Right ventricle myocardium superior (tissue), 1 donor: ENCODE measurements at regions not wholly inside any gene's neighbourhood (a gene's known extent, or its start where the extent isn't known, plus 50 kb on each side); places are given as distances from the start of the nearest gene placed in this dataset.
A peak's percentile ranks its signal among the peaks of the same experiment; 100 is the strongest.

Experiments used
- ATAC-seq: fragments of 200-7000 bp; cut with Tn5 transposase; one replicate; pipeline ENCODE4 v1.9.1; 2020; ENCODE audit warnings: mild to moderate bottlenecking; ENCODE audit not compliant: poor library complexity
- DNase-seq: peaks from one replicate; pipeline ENCODE4 v3.0.0-alpha.2; 2020
- intact Hi-C: fragments of 100-400 bp; cut with DNase I; formaldehyde crosslinking; loops from one replicate; pipeline ENCODE4 v1.11.2; 2022
- donor health status: DM: no; HTN: yes; CAD: no; lungs with severe emphysema.

- ATAC-seq (no peak), DNase-seq (no peak)
- intact Hi-C loops = no loop called here
These were observed 512.8 kb downstream of the INSC start for GRCh38 chr11:15627560-15627959.

GRCh38 chr11:15629690-15630321 is 515.1 kb downstream of the INSC start:
- no peak for ATAC-seq
- intact Hi-C loops = no loop called here

GRCh38 chr11:15630896-15631295 is 516.2 kb downstream of the INSC start:
- DNase-seq (no peak), ATAC-seq (no peak)
- intact Hi-C loops = no loop called here

More at GRCh38 chr11:15629690-15630321, 515.1 kb downstream of the INSC start:
- DNase-seq = peak; percentile 52

DNA sequence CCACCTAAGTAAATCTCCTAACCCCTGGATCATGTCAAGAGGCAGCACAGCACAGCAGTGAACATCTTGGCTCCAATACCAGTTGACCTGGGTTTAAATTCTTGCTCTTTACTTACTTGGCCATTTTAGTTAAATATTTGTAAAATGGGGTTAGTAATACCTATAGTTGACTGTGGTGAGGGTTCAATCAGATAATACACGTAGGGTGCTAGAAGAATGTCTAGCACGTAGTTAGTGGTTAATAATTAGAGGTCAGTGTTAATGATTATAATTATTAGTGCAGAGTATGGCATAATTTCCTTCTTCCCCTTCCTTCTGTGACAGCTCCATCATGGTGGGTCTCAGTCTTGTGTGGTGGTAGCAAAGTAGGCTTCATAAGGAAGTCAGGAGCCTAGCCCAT is 520.8 kb downstream of the INSC start:
- intact Hi-C loops = no loop called here
- no peak for ATAC-seq
- no peak for DNase-seq

GRCh38 chr11:15636521-15637089 is 521.9 kb downstream of the INSC start:
- intact Hi-C loops = no loop called here
- DNase-seq (no peak), ATAC-seq (no peak)

GRCh38 chr11:15638386-15638787 is 523.7 kb downstream of the INSC start:
- intact Hi-C loops = no loop called here
- no peak for DNase-seq

DNA sequence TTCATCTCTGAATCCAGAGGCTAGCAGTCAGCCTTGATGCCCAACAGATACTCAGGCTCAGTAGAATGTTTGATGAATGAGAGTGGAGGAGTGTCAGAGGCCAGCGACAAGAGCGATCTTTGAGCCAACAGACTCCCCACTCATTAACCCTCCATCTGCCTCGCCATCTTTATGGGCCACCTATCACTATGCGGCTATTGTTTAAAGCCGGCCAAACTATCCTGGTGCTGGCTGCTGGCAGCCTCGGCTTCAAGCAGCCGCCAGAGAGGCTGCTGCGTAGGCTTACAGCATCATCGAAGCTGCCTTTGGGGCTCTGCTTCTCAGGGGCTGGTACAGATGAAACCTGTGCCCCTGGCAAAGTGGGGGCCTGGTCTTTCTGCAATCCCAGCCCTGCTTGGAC is 525.6 kb downstream of the INSC start:
- DNase-seq (no peak), ATAC-seq (no peak)
- intact Hi-C loops = loop anchor here (10.0 kb wide), 1 partner anchor 974 kb away; no protein-coding TSS in a partner anchor

More at GRCh38 chr11:15638386-15638787, 523.7 kb downstream of the INSC start:
- ATAC-seq = peak; percentile 46

- intact Hi-C loops = loop anchor here (10.0 kb wide), 1 partner anchor 973 kb away; no protein-coding TSS in a partner anchor
- no peak for DNase-seq
- ATAC-seq = no peak
These were observed 526.7 kb downstream of the INSC start for GRCh38 chr11:15641271-15642045.

DNA sequence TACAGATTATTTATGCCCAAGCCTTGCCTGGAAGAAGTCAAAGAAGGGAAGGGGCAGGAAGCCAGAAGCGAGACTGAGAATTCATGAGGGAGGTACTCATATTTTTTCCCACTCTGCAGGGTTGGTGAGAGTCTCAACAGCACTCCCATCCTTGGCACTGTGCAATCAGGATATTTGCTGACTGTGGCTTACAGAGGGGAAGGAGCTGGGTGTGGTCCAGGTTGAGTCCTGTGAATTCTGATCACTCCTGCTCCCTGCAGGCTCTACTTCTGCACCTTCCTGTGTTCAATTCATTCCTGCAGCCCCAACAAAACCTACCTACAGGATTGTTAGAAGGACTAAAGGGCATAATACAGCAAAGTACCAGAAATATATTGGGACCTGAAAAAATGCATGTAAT is 530.5 kb downstream of the INSC start:
- intact Hi-C loops = loop anchor here (10.0 kb wide), 1 partner anchor 970 kb away; no protein-coding TSS in a partner anchor
- no peak for DNase-seq

DNA sequence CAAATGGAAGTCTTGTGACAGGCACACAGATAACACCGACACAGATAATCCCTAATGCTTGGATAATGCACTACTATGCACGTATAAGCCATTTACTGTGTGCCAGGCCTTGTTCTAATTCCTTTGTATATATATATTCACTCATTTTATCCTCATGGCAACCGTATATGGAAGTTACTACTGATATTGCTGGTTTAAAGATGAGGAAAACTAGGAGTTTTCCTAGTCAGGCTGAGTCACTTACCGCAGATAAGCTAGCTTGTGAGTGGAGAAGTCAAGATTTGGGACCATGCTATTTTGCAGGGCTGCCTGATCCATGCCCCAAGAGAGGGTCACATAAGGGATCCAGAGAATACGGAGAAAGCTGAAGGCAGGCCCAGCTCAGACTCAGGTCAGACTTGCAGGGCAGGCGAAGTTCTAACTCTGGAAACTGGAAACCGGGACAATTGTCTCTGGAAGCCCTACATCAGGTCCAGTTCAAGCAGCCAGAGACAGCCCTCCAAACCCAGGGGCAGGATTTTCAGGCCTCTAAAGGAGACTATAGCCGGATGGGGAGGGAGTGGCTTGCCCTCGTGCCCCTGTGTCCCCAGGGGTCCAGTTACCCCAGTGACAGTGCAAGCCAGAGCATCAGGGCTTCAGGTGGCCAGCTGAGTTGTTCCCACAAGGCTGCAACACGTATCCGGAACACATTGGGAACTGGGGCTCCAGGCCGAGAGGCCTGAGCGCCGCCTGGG is 534.8 kb downstream of the INSC start:
- intact Hi-C loops = loop anchor here (10.0 kb wide), 3 partner anchors 165 to 965 kb away; no protein-coding TSS in a partner anchor
- no peak for ATAC-seq
- DNase-seq = no peak

More for the DNA sequence above, 530.5 kb downstream of the INSC start:
- no peak for ATAC-seq

DNA sequence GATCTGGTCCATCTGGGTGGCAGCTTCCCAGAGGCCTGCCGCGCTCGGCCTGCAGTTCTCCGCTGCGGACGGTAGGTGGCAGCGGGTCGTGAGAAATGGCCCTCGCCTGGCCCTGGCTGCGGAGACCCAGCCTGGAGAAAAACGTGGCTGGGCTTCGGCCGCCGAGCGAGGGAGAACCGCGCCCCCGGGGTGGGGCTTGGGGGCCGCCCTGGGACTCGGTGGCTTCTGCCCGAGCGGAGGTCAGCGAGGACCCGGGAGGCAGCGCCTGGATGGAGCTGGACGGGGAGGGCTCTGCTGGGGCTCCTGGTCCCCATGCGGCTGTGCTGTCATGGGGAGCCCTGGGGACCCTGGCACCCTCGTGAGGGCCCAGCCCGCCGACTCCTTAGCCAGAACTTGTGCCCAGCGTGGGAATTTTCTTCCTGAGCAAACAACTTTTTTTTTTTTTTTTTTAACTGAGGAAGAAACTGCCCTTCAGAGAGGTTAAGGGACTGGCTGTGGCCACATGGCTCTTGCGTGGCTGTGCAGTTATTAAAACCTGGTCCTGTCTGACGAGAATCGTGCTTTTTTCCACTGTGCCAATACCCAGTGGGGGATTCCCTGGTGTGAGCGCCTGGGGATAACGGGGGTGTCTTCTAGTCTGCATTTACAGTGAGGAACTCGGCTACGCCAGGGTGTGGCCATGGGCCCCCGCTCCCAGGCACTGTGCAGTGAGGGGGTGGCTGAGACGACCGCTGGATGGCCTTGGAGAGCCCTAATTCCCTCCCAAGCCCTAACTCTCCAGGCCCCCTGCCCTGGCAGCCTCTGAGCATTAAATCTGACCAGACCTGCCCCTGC is 535.6 kb downstream of the INSC start:
- intact Hi-C loops = loop anchor here (10.0 kb wide), 2 partner anchors 164 to 316 kb away; no protein-coding TSS in a partner anchor
- ATAC-seq = peak; percentile 99
- peak; percentile 97 for DNase-seq

DNA sequence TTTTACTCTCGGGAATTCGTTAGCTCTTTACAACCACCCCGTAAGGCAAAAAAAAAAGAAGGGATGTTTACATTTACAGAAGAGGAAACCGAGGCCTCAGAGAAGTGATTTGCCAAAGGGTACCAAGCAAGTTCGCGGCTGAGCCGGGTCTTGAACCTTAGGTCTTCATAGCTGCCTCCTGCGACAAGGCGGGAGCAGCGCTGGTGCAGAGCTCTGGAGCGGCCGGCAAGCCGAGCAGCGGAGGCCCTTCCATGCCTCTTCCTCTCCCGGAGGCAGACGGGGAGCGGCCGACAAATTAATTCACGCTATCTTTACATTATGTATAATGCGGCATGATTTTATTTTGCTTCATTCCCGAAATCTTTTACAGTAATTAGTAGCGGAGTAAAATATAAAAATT is 536.3 kb downstream of the INSC start:
- peak; percentile 46 for DNase-seq

GRCh38 chr11:15651816-15652215 is 537.1 kb downstream of the INSC start:
- no peak for DNase-seq
- intact Hi-C loops = loop anchor here (10.0 kb wide), 2 partner anchors 163 to 317 kb away; no protein-coding TSS in a partner anchor
- ATAC-seq = no peak

More for the DNA sequence above, 536.3 kb downstream of the INSC start:
- ATAC-seq = no peak
- intact Hi-C loops = loop anchor here (10.0 kb wide), 2 partner anchors 164 to 316 kb away; no protein-coding TSS in a partner anchor

- DNase-seq = no peak
- ATAC-seq = no peak
- intact Hi-C loops = loop anchor here (10.0 kb wide), 2 partner anchors 162 to 318 kb away; no protein-coding TSS in a partner anchor
These were observed 538.5 kb downstream of the INSC start for GRCh38 chr11:15653191-15653710.

DNA sequence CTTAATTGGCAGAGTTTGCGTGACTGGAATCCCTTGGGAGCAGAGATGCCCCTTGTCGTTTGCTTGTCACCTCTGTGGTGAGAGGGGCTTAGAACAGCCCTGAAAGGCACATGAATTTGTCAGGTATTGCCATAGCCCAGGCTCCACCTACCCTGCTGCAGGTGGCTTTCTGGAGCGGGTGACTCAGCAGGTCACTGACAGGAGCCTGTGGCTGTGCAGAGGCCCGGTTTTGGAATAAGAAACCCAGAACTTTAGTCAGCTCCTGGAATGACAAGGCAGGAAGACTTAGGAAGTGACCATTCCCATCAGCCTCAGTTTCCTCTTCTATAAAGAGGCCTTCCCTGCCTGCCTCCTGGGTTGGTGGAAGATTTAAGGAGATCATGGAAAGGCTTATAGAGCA is 539.7 kb downstream of the INSC start:
- ATAC-seq (no peak), DNase-seq (no peak)
- intact Hi-C loops = loop anchor here (10.0 kb wide), 2 partner anchors 160 to 320 kb away; no protein-coding TSS in a partner anchor

GRCh38 chr11:15655552-15655951 is 540.8 kb downstream of the INSC start:
- ATAC-seq = no peak
- DNase-seq = no peak
- intact Hi-C loops = loop anchor here (10.0 kb wide), 2 partner anchors 159 to 321 kb away; no protein-coding TSS in a partner anchor

- DNase-seq (no peak), ATAC-seq (no peak)
- intact Hi-C loops = loop anchor here (10.0 kb wide), 2 partner anchors 158 to 322 kb away; no protein-coding TSS in a partner anchor
These were observed 542.5 kb downstream of the INSC start for GRCh38 chr11:15657264-15657663.
